Heart right ventricle (tissue), 16 donors: ENCODE measurements at regions not wholly inside any gene's neighbourhood (a gene's known extent, or its start where the extent isn't known, plus 50 kb on each side); places are given as distances from the start of the nearest gene placed in this dataset.

Source experiments
- ATAC-seq, 8 donors: fragments of 200-7000 bp; cut with Tn5 transposase; one replicate each; pipeline ENCODE4 v1.9.1; 2020; ENCODE audit warnings: mild to moderate bottlenecking in 8 of 8, moderate library complexity in 8 of 8, moderate number of reproducible peaks in 1 of 8
- DNase-seq, 2 donors: peaks; one replicate each; pipeline ENCODE4 v3.0.0-alpha.2; 2020
- H3K27ac ChIP-seq, 10 donors: fragments of 200-600 bp; sonication (generic) in 2 of 10; one replicate each; pipeline versions ENCODE4 v1.5.0 to v1.8.0; 2020 to 2022; ENCODE audit warnings: mild to moderate bottlenecking in 3 of 10
- H3K27me3 ChIP-seq, 7 donors: fragments of 200-600 bp; one replicate each; pipeline ENCODE4 v1.8.0; 2021 to 2022; ENCODE audit warnings: mild to moderate bottlenecking in 2 of 7
- H3K36me3 ChIP-seq, 9 donors: fragments of 200-600 bp; sonication (generic) in 1 of 9; one replicate each; pipeline versions ENCODE4 v1.5.0 to v1.8.0; 2020 to 2022; ENCODE audit warnings: mild to moderate bottlenecking in 2 of 9
- H3K4me1 ChIP-seq, 9 donors: fragments of 200-600 bp; sonication (generic) in 1 of 9; one replicate each; pipeline versions ENCODE4 v1.5.0 to v1.8.0; 2020 to 2022; ENCODE audit warnings: mild to moderate bottlenecking in 4 of 9
- H3K4me3 ChIP-seq, 10 donors: fragments of 200-600 bp; sonication (generic) in 2 of 10; one replicate each; pipeline versions ENCODE4 v1.5.0 to v1.8.0; 2020 to 2022; ENCODE audit warnings: mild to moderate bottlenecking in 7 of 10, moderate library complexity in 2 of 10
- H3K9me3 ChIP-seq, 11 donors: fragments of 200-600 bp in 10 of 11; sonication (generic) in 2 of 11; one replicate each; pipeline versions ENCODE4 v1.5.0 to v1.8.0; 2013 to 2022; ENCODE audit warnings: mild to moderate bottlenecking in 2 of 11, control low read depth in 1 of 11, moderate library complexity in 1 of 11
- WGBS, 2 donors: extraction: QIAGEN DNeasy Blood & Tissue Kit; methylation state at CpG; one replicate each; pipeline ENCODE4 v1.1.7; 2013; ENCODE audit warnings: inconsistent platforms in 1 of 2; 5-methylcytosine and 5-hydroxymethylcytosine counted together
- intact Hi-C, 10 donors: fragments of 100-400 bp; cut with DNase I; formaldehyde crosslinking; loops; one replicate each; pipeline versions ENCODE4 v1.11.1 to v1.14.2; 2022
- TF ChIP-seq, protein P1 (sequence below), 9 donors: fragments of 200-600 bp; sonication (generic) in 2 of 9; IDR thresholded peaks; one replicate each; pipeline versions ENCODE4 v1.5.0 to v1.8.0; 2021 to 2022; ENCODE audit warnings: antibody characterized with exemption in 9 of 9, mild to moderate bottlenecking in 5 of 9, moderate library complexity in 1 of 9
- donor health status: Arrhythmogenic right ventricular cardiomyopathy.
- donor health status: ischemic (EF 13 %, LVEDD 7.1; RV severe dilation, severe dysfunction).
- donor health status: healthy with polysubstance abuse.
- donor health status: DM: no; HTN: yes; CAD: no.
- donor health status: DM: no; HTN: no; CAD: no.
- donor health status: ischemic (EF 25% LVEDD 6.9; RV normal size, moderate dysfunction).
- donor health status: ischemic (EF 25% LVEDD 5.7; RV mildly dilated, moderate dysfunction).
- donor health status: healthy.
- donor health status: DM: yes; HTN: yes; CAD: no.
- donor health status: Ischemic cardiomyopathy.
- donor health status: ischemic (EF 35%, LVEDD 5.7; RV mildly dilated, moderate dysfunction).
- donor health status: nonischemic (EF 11% LVEDD 7.7; RV severe dilation, severe dysfunction).
- donor health status: DM: yes; HTN: yes; CAD: no.
- donor health status: PGD.
- donor health status: ischemic (EF 29% LVEDD 5.4; RV normal size, mild dysfunction).
- donor health status: nonischemic (EF 23%, LVEDD 6.1; RV moderate dilation, normal function).

DNA sequence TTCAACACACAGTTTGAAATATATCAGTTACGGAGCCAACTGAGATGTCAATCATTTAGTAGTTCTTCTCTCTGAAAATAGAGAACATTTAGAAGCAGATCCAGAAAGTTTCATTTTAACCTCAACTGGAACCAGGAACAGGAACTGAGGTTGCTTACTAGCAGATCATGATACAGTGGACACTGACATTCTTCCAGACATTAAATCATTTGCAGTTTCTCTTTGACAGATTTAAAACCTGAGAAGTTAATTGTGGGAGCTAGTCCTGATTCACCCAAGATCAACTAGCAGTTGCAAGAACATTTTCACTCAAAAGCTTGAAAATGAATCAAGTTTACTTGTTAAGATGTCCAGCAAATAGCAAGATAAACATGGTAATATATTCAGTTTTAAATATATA, 135.4 kb downstream of the SLC17A6 start:
- ATAC-seq (no peak), DNase-seq (no peak)
- Histone ChIP-seq H3K36me3 (no peaks in the 10 kb centered on the region), H3K27me3 (no peaks in the 10 kb centered on the region), H3K4me3 (no peak overlapping the region), H3K27ac (no peak overlapping the region), H3K4me1 (no peaks in the 10 kb centered on the region), H3K9me3 (no peaks in the 10 kb centered on the region)
- WGBS, 2 donors = 47 to 86% methylated on average over 1 of the region's 1 CpG
- intact Hi-C loops = no loop called here
- TF ChIP-seq, protein P1, sequence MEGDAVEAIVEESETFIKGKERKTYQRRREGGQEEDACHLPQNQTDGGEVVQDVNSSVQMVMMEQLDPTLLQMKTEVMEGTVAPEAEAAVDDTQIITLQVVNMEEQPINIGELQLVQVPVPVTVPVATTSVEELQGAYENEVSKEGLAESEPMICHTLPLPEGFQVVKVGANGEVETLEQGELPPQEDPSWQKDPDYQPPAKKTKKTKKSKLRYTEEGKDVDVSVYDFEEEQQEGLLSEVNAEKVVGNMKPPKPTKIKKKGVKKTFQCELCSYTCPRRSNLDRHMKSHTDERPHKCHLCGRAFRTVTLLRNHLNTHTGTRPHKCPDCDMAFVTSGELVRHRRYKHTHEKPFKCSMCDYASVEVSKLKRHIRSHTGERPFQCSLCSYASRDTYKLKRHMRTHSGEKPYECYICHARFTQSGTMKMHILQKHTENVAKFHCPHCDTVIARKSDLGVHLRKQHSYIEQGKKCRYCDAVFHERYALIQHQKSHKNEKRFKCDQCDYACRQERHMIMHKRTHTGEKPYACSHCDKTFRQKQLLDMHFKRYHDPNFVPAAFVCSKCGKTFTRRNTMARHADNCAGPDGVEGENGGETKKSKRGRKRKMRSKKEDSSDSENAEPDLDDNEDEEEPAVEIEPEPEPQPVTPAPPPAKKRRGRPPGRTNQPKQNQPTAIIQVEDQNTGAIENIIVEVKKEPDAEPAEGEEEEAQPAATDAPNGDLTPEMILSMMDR (IDR thresholded peaks at IDR 0.05) = no peak

DNA sequence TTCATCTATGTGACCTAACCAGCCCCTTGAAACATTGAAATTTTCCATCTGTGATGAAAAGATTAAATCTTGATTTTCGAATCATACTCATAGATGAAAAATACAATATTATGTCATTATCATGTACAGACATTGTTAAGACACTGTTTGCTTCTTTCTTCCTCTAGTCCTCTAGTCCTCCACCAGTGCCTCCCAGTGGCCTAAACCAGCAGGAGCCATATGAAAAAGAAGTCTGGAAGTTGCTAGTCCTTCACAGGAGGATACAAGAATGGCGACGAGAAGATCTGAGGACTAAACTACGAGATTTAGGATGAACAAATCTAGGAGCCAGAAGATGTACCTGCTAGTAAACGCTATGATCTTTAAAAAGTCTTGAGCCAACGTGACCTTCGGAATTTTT, 134.1 kb downstream of the SLC17A6 start:
- no peaks in the 10 kb centered on the region for H3K36me3 ChIP-seq
- H3K27ac ChIP-seq = no peak overlapping the region
- TF ChIP-seq, protein P1 (IDR thresholded peaks at IDR 0.05) = no peak
- ATAC-seq (no peak), DNase-seq (no peak)
- H3K9me3 ChIP-seq = no peaks in the 10 kb centered on the region
- H3K27me3 ChIP-seq = no peaks in the 10 kb centered on the region
- no peaks in the 10 kb centered on the region for H3K4me1 ChIP-seq
- no peak overlapping the region for H3K4me3 ChIP-seq
- 80 to 84% methylated on average over 7 of the region's 7 CpGs for WGBS, 2 donors
- intact Hi-C loops = no loop called here

DNA sequence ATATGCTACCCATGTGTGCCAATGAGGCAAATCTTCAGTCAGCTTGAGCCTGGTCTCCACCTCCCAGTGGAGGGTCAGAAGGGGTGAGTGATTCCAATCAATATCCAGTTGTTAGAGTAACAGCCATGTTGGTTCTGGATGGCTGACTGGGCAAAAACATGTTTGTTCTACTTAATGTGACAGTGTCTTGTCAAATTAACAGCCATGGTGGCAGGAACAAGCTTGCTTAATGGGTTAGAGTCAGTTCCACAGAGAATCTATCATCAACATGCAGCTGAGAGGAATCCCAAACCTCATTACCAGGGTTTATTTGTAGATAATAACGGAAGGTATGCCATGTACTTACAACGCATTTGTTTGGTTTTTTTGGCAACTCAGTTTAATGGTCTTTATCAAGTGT, 133.2 kb downstream of the SLC17A6 start:
- intact Hi-C loops = no loop called here
- ATAC-seq (no peak), DNase-seq (no peak)
- Histone ChIP-seq H3K4me3 (no peak overlapping the region), H3K27me3 (no peaks in the 10 kb centered on the region), H3K27ac (no peak overlapping the region), H3K36me3 (no peaks in the 10 kb centered on the region), H3K4me1 (no peaks in the 10 kb centered on the region), H3K9me3 (no peaks in the 10 kb centered on the region)
- TF ChIP-seq, protein P1 (IDR thresholded peaks at IDR 0.05) = no peak
- 65 to 74% methylated on average over 2 of the region's 2 CpGs for WGBS, 2 donors

DNA sequence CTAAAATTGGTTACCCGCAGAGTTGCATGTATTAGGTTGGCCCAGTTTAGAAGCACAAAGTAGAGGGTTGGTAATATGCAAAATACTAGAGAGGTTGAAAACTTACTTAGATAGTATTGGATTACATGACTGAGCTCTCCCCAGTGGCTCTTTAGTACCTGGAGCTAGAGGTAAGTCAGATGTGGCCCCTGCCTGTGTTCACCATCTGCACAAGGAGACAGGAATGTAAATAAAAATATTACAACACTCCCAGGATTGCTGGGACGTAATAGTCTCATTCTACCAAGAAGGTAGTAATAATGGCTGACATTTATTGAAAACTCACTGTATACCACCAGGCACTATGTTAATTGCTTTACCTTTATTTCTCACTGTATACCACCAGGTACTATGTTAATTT, 129.6 kb downstream of the SLC17A6 start:
- WGBS, 2 donors = 90 to 96% methylated on average over 2 of the region's 2 CpGs
- ATAC-seq (no peak), DNase-seq (no peak)
- no peak overlapping the region for H3K4me3 ChIP-seq
- no peaks in the 10 kb centered on the region for H3K36me3 ChIP-seq
- TF ChIP-seq, protein P1 (IDR thresholded peaks at IDR 0.05) = no peak
- no peaks in the 10 kb centered on the region for H3K4me1 ChIP-seq
- intact Hi-C loops = loop anchor here in 1 of 10 donors (2.0 kb wide), 1 partner anchor 17 kb away; no protein-coding TSS in a partner anchor
- H3K9me3 ChIP-seq = no peaks in the 10 kb centered on the region
- H3K27me3 ChIP-seq = no peaks in the 10 kb centered on the region
- no peak overlapping the region for H3K27ac ChIP-seq

DNA sequence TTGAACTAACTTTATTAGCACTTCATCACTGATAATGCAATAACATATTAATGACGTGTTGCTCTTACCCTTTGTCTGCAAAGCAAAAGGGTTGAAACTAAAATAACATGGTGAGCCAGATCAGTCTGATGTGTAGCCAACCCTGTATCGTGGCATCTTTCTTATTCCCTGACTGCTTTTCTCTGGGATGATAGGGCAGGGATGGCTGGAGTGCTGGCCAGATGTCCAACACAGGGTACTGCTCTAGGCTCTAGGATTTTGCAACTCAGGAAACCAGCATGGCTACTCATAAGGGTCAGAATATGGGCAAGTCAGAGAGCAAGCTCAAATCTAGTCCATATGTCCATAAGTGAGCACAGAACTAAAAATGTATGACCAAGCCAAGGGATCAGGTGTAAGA, 129.1 kb downstream of the SLC17A6 start:
- H3K4me3 ChIP-seq = no peak overlapping the region
- no peaks in the 10 kb centered on the region for H3K4me1 ChIP-seq
- ATAC-seq (no peak), DNase-seq (no peak)
- H3K27me3 ChIP-seq = no peaks in the 10 kb centered on the region
- intact Hi-C loops = no loop called here
- no peak overlapping the region for H3K27ac ChIP-seq
- WGBS, 2 donors = 77 to 78% methylated on average over 2 of the region's 2 CpGs
- no peaks in the 10 kb centered on the region for H3K9me3 ChIP-seq
- H3K36me3 ChIP-seq = no peaks in the 10 kb centered on the region
- TF ChIP-seq, protein P1 (IDR thresholded peaks at IDR 0.05) = no peak
